GM19372 (cell line): ENCODE measurements at regions not wholly inside any gene's neighbourhood (a gene's known extent, or its start where the extent isn't known, plus 50 kb on each side); places are given as distances from the start of the nearest gene placed in this dataset.
A peak's percentile ranks its signal among the peaks of the same experiment; 100 is the strongest.

Source experiments
- ATAC-seq: cut with Tn5 transposase; IDR thresholded peaks from one replicate; pipeline ENCODE4 v1.9.1; 2021; ENCODE audit warnings: mild to moderate bottlenecking, low read depth, moderate library complexity; ENCODE audit not compliant: unreplicated experiment

GRCh38 chr3:67832817-67833216 is 178.4 kb upstream of the SUCLG2 start:
- no peak for ATAC-seq

GRCh38 chr3:67831262-67831661 is 176.8 kb upstream of the SUCLG2 start:
- ATAC-seq: no peak

- ATAC-seq: no peak
Measured at GRCh38 chr3:67828486-67829010, 174.1 kb upstream of the SUCLG2 start.

- ATAC-seq: no peak
Measured at GRCh38 chr3:67821135-67821534, 166.7 kb upstream of the SUCLG2 start.

- no peak for ATAC-seq
Measured at GRCh38 chr3:67819447-67819846, 165.0 kb upstream of the SUCLG2 start.

- ATAC-seq: no peak
Measured at GRCh38 chr3:67809370-67809935, 155.0 kb upstream of the SUCLG2 start.

- ATAC-seq: no peak
Measured at GRCh38 chr3:67808906-67809305, 154.5 kb upstream of the SUCLG2 start.

GRCh38 chr3:67804578-67804977 is 150.2 kb upstream of the SUCLG2 start:
- ATAC-seq: no peak

- no peak for ATAC-seq
Measured at GRCh38 chr3:67804089-67804488, 149.7 kb upstream of the SUCLG2 start.

GRCh38 chr3:67798412-67798811 is 144.0 kb upstream of the SUCLG2 start:
- ATAC-seq: no peak

GRCh38 chr3:67791620-67792019 is 137.2 kb upstream of the SUCLG2 start:
- ATAC-seq: no peak

- ATAC-seq: peak; percentile 97
Measured at GRCh38 chr3:67790043-67790442, 135.6 kb upstream of the SUCLG2 start.

- ATAC-seq: no peak
Measured at GRCh38 chr3:67788396-67788795, 134.0 kb upstream of the SUCLG2 start.

- ATAC-seq: no peak
Measured at GRCh38 chr3:67783281-67784250, 129.2 kb upstream of the SUCLG2 start.

- ATAC-seq: no peak
Measured at GRCh38 chr3:67781871-67782270, 127.5 kb upstream of the SUCLG2 start.

GRCh38 chr3:67781218-67781617 is 126.8 kb upstream of the SUCLG2 start:
- ATAC-seq: no peak

- ATAC-seq: no peak
Measured at GRCh38 chr3:67774676-67775075, 120.3 kb upstream of the SUCLG2 start.

GRCh38 chr3:67765575-67765974 is 111.2 kb upstream of the SUCLG2 start:
- no peak for ATAC-seq

- no peak for ATAC-seq
Measured at GRCh38 chr3:67745296-67745695, 90.9 kb upstream of the SUCLG2 start.

GRCh38 chr3:67744699-67745098 is 90.3 kb upstream of the SUCLG2 start:
- ATAC-seq: no peak

GRCh38 chr3:67739851-67740250 is 85.4 kb upstream of the SUCLG2 start:
- ATAC-seq: no peak
